ENCODE measurements at regions not wholly inside any gene's neighbourhood (a gene's known extent, or its start where the extent isn't known, plus 50 kb on each side); places are given as distances from the start of the nearest gene placed in this dataset.

DNA sequence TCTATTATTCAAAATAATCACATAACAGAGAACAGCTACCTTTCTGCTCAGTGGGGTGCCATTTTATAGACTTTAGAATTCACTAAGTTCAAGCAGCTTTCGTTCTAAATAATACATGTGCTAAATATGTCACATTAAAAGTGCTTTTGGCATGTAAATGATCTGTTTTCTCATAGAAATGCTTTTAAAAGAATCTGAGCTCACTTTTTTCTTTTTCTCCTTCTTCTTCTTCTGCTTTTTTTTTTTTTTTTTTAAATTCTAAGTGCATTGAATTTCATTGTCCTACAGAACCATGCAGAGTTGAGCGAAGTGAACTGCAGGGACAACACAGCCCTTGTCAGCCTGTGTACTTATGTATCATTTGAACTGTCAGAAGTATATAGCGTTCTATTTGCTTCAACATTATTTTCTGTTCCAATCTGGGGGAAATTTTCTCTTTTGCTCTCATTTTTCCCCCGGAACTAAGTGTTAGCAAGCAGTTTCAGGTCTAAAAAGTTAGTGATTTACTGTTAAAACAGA is 193.8 kb upstream of the TMCO5A start:
- H3K9me3 ChIP-seq, result no peaks in the 10 kb centered on the region
- TF ChIP-seq, protein P1, sequence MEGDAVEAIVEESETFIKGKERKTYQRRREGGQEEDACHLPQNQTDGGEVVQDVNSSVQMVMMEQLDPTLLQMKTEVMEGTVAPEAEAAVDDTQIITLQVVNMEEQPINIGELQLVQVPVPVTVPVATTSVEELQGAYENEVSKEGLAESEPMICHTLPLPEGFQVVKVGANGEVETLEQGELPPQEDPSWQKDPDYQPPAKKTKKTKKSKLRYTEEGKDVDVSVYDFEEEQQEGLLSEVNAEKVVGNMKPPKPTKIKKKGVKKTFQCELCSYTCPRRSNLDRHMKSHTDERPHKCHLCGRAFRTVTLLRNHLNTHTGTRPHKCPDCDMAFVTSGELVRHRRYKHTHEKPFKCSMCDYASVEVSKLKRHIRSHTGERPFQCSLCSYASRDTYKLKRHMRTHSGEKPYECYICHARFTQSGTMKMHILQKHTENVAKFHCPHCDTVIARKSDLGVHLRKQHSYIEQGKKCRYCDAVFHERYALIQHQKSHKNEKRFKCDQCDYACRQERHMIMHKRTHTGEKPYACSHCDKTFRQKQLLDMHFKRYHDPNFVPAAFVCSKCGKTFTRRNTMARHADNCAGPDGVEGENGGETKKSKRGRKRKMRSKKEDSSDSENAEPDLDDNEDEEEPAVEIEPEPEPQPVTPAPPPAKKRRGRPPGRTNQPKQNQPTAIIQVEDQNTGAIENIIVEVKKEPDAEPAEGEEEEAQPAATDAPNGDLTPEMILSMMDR (IDR thresholded peaks at IDR 0.05), result no peak
- H3K36me3 ChIP-seq, result no peaks in the 10 kb centered on the region
- no peaks in the 10 kb centered on the region for H3K27me3 ChIP-seq
- no peak overlapping the region for H3K4me3 ChIP-seq
- H3K4me1 ChIP-seq, result no peaks in the 10 kb centered on the region
- intact Hi-C loops (cut with DNase I; ENCODE audit: low total_unique reads), result no loop called here
- no peak overlapping the region for H3K27ac ChIP-seq
- no peak for DNase-seq

DNA sequence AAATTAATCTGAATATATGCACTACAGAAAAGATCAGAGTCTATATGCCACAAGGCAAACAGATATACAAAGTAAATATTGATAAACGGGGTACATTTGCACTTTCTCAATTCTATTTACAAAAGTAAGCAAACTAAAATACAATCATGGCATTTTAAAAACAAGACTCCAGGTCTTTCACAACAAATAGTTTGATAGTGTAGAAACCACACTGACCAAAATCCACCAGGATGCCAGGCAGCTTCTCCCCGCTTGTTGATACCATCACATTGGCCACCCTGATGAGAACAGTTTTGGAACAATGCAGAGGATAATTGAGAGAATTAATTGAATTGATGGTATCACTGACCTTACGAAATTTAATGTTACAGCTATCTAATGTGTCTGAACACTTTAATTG is 190.6 kb upstream of the TMCO5A start:
- Histone ChIP-seq H3K27me3 (no peaks in the 10 kb centered on the region), H3K9me3 (peaks cover 0 to under 1% (median 0%) of the 10 kb centered on the region in 3 donors), H3K27ac (no peak overlapping the region), H3K4me3 (no peak overlapping the region), H3K4me1 (no peaks in the 10 kb centered on the region), H3K36me3 (no peaks in the 10 kb centered on the region)
- TF ChIP-seq, protein P1 (IDR thresholded peaks at IDR 0.05), result no peak
- intact Hi-C loops (cut with DNase I; ENCODE audit: low total_unique reads), result no loop called here
- DNase-seq, result no peak

DNA sequence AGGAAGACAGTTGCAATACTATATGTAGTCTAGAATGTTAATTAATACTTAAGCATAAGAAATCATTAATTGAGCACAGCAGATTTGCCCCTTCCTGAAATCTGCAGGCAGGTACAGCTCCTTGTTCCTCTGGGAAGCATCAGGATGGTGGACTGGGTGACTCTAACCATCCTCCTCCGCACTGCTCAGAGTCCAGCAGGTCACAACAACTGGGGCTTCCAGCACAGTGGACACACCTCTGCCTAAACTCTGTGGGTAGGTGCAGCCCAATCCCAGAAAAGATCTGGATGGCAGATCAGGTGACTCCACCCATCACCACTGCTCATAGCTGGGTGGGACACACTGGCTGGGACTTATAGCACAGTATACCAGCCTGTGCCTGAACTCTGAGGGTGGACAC is 189.9 kb upstream of the TMCO5A start:
- H3K9me3 ChIP-seq, result peaks cover 0 to 8% (median 0%) of the 10 kb centered on the region in 3 donors
- intact Hi-C loops (cut with DNase I; ENCODE audit: low total_unique reads), result no loop called here
- H3K4me1 ChIP-seq, result no peaks in the 10 kb centered on the region
- no peak for DNase-seq
- H3K4me3 ChIP-seq, result no peak overlapping the region
- no peaks in the 10 kb centered on the region for H3K36me3 ChIP-seq
- H3K27ac ChIP-seq, result no peak overlapping the region
- TF ChIP-seq, protein P1 (IDR thresholded peaks at IDR 0.05), result no peak
- H3K27me3 ChIP-seq, result no peaks in the 10 kb centered on the region

DNA sequence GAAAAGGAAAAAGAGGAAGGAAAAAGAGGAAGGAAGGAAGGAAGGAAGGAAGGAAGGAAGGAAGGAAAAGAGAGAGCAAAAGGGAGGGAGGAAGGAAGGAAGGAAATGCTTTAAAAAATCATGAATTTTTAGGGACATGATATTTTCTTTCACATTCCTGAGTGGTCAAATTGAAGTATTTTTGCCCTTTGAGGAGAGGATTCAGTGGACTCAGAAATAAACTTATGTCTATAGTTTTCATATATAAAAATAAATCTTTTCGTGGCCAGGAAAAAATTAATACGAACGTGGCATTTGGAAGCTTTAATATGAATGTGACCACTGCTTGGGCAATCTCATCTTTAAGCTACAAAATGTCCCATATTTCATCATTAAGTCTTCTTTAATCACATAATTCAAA is 183.0 kb upstream of the TMCO5A start:
- H3K4me1 ChIP-seq, result no peaks in the 10 kb centered on the region
- TF ChIP-seq, protein P1 (IDR thresholded peaks at IDR 0.05), result no peak
- no peak for DNase-seq
- H3K36me3 ChIP-seq, result no peaks in the 10 kb centered on the region
- intact Hi-C loops (cut with DNase I; ENCODE audit: low total_unique reads), result no loop called here
- H3K9me3 ChIP-seq, result peaks cover 0 to 10% (median 0%) of the 10 kb centered on the region in 3 donors
- no peak overlapping the region for H3K27ac ChIP-seq
- no peak overlapping the region for H3K4me3 ChIP-seq
- H3K27me3 ChIP-seq, result no peaks in the 10 kb centered on the region

DNA sequence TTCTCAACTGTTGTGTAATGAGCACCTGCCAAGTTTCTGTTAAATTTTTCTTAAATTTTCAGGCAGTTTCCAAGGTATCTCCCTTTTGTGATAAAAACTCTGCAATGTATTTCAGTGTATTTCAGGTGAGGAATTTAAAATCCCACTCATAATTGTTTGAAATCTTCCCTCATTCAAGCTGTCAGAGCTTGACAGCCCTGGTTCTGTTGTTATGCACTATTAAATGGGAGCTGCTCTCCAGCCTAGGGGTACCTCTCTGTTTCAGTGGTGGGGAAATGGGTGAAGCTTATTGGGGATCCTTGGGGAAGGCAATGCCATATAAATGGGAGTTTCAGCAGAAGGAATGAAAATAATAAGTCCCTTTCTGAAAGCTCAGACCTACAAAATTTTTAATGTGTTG is 178.0 kb upstream of the TMCO5A start:
- TF ChIP-seq, protein P1 (IDR thresholded peaks at IDR 0.05), result no peak
- Histone ChIP-seq H3K4me1 (no peaks in the 10 kb centered on the region), H3K27ac (no peak overlapping the region), H3K4me3 (no peak overlapping the region), H3K36me3 (no peaks in the 10 kb centered on the region), H3K9me3 (no peaks in the 10 kb centered on the region), H3K27me3 (no peaks in the 10 kb centered on the region)
- intact Hi-C loops (cut with DNase I; ENCODE audit: low total_unique reads), result no loop called here
- no peak for DNase-seq

DNA sequence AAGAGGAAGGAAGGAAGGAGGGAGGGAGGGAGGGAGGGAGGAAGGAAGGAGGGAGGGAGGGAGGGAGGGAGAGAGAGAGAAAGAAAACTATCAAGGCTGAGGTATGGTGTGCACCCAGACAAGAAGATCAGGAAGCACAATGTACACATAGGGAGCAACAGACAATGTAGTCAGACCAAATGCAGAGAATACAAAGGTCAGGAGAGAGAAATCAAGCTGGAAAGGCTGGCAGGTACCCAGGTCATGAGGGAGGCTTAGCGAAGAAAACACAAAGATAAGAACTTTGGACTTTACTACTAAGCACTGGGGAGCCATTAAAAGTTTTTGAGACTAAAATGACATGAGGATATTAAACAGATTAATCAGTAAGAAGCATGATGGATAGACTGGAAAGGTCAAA is 176.0 kb upstream of the TMCO5A start:
- no peaks in the 10 kb centered on the region for H3K36me3 ChIP-seq
- DNase-seq, result no peak
- H3K9me3 ChIP-seq, result no peaks in the 10 kb centered on the region
- TF ChIP-seq, protein P1 (IDR thresholded peaks at IDR 0.05), result no peak
- no peak overlapping the region for H3K4me3 ChIP-seq
- H3K4me1 ChIP-seq, result no peaks in the 10 kb centered on the region
- intact Hi-C loops (cut with DNase I; ENCODE audit: low total_unique reads), result no loop called here
- no peak overlapping the region for H3K27ac ChIP-seq
- no peaks in the 10 kb centered on the region for H3K27me3 ChIP-seq

Data from tibial artery (tissue), 4 donors.